ENCODE measurements at regions not wholly inside any gene's neighbourhood (a gene's known extent, or its start where the extent isn't known, plus 50 kb on each side); places are given as distances from the start of the nearest gene placed in this dataset.

GRCh38 chr7:152969839-152970238 lies 210.3 kb downstream of the ACTR3B start:
- DNase-seq (ENCODE audit: low spot score) = no peak
- H3K9me3 ChIP-seq = no peaks in the 10 kb centered on the region
- no peaks in the 10 kb centered on the region for H3K4me1 ChIP-seq (replicated peaks)
- no peaks in the 10 kb centered on the region for H3K27me3 ChIP-seq (replicated peaks; ENCODE audit: insufficient read depth)
- 54% methylated on average over 1 of the region's 1 CpG for WGBS
- H3K36me3 ChIP-seq = no peaks in the 10 kb centered on the region
- intact Hi-C loops (cut with DNase I) = no loop called here
- no peak overlapping the region for H3K27ac ChIP-seq
- H3K4me3 ChIP-seq = no peak overlapping the region
- TF ChIP-seq POLR2AphosphoS5 (IDR thresholded peaks at IDR 0.05) = no peak
- no peak for TF ChIP-seq POLR2A (IDR thresholded peaks at IDR 0.05)
- TF ChIP-seq CTCF (IDR thresholded peaks at IDR 0.05) = no peak

GRCh38 chr7:152970481-152970880 lies 210.9 kb downstream of the ACTR3B start:
- Histone ChIP-seq H3K4me3 (no peak overlapping the region), H3K27ac (no peak overlapping the region), H3K36me3 (no peaks in the 10 kb centered on the region), H3K4me1 (replicated peaks) (no peaks in the 10 kb centered on the region), H3K27me3 (replicated peaks; ENCODE audit: insufficient read depth) (no peaks in the 10 kb centered on the region), H3K9me3 (no peaks in the 10 kb centered on the region)
- intact Hi-C loops (cut with DNase I) = no loop called here
- 97% methylated on average over 5 of the region's 5 CpGs for WGBS
- TF ChIP-seq POLR2AphosphoS5 (IDR thresholded peaks at IDR 0.05) (no peak), CTCF (IDR thresholded peaks at IDR 0.05) (no peak), POLR2A (IDR thresholded peaks at IDR 0.05) (no peak)
- DNase-seq (ENCODE audit: low spot score) = no peak

GRCh38 chr7:152974577-152974976 lies 215.0 kb downstream of the ACTR3B start:
- DNase-seq (ENCODE audit: low spot score) = no peak
- intact Hi-C loops (cut with DNase I) = no loop called here
- H3K9me3 ChIP-seq = no peaks in the 10 kb centered on the region
- no peaks in the 10 kb centered on the region for H3K4me1 ChIP-seq (replicated peaks)
- H3K27ac ChIP-seq = no peak overlapping the region
- WGBS = 2% methylated on average over 3 of the region's 3 CpGs
- TF ChIP-seq CTCF (IDR thresholded peaks at IDR 0.05) (no peak), POLR2AphosphoS5 (IDR thresholded peaks at IDR 0.05) (no peak), POLR2A (IDR thresholded peaks at IDR 0.05) (no peak)
- H3K36me3 ChIP-seq = no peaks in the 10 kb centered on the region
- no peaks in the 10 kb centered on the region for H3K27me3 ChIP-seq (replicated peaks; ENCODE audit: insufficient read depth)
- H3K4me3 ChIP-seq = no peak overlapping the region

- WGBS = 25% methylated on average over 2 of the region's 2 CpGs
- Histone ChIP-seq H3K27me3 (replicated peaks; ENCODE audit: insufficient read depth) (no peaks in the 10 kb centered on the region), H3K4me1 (replicated peaks) (no peaks in the 10 kb centered on the region), H3K4me3 (no peak overlapping the region), H3K36me3 (no peaks in the 10 kb centered on the region), H3K27ac (no peak overlapping the region), H3K9me3 (no peaks in the 10 kb centered on the region)
- no peak for TF ChIP-seq POLR2A (IDR thresholded peaks at IDR 0.05)
- no peak for TF ChIP-seq CTCF (IDR thresholded peaks at IDR 0.05)
- TF ChIP-seq POLR2AphosphoS5 (IDR thresholded peaks at IDR 0.05) = no peak
- intact Hi-C loops (cut with DNase I) = no loop called here
- DNase-seq (ENCODE audit: low spot score) = no peak
Measured at GRCh38 chr7:152975076-152975475, 215.5 kb downstream of the ACTR3B start.

- intact Hi-C loops (cut with DNase I) = no loop called here
- H3K27ac ChIP-seq = no peak overlapping the region
- H3K4me1 ChIP-seq (replicated peaks) = no peaks in the 10 kb centered on the region
- no peaks in the 10 kb centered on the region for H3K9me3 ChIP-seq
- no peak for TF ChIP-seq POLR2A (IDR thresholded peaks at IDR 0.05)
- TF ChIP-seq POLR2AphosphoS5 (IDR thresholded peaks at IDR 0.05) = no peak
- WGBS = 52% methylated on average over 3 of the region's 3 CpGs
- H3K4me3 ChIP-seq = no peak overlapping the region
- H3K36me3 ChIP-seq = no peaks in the 10 kb centered on the region
- DNase-seq (ENCODE audit: low spot score) = no peak
- H3K27me3 ChIP-seq (replicated peaks; ENCODE audit: insufficient read depth) = no peaks in the 10 kb centered on the region
Measured at GRCh38 chr7:152979376-152979775, 219.8 kb downstream of the ACTR3B start.

Measured in prostate gland (tissue), 2 donors.